PC-9 (cell line): ENCODE measurements at regions not wholly inside any gene's neighbourhood (a gene's known extent, or its start where the extent isn't known, plus 50 kb on each side); places are given as distances from the start of the nearest gene placed in this dataset.

Experiments used
- BruUV-seq: library from RNA; stranded (reverse); fragments of 400-500 nt; replicated peaks from 2 replicates; lab custom pipeline; 2021; lab: Mats Ljungman, UMichigan
- CTCF ChIA-PET: fragments of 300-600 bp; sonication (Branson Sonifier 250); formaldehyde crosslinking; loops from one replicate; lab custom pipeline; 2022; ENCODE audit warnings: antibody characterized with exemption; lab: Charles Lee
- POLR2A ChIA-PET: fragments of 300-600 bp; sonication (Branson Sonifier 250); formaldehyde crosslinking; loops from one replicate; lab custom pipeline; 2022; ENCODE audit warnings: antibody characterized with exemption; ENCODE audit not compliant: unreplicated experiment; lab: Charles Lee
- DNase-seq, 2 experiments: peaks; one replicate each; pipeline versions ENCODE4 v3.0.0 to v3.0.0-alpha.2; 2015 to 2022; ENCODE audit warnings: mixed read lengths in 1 of 2
- H2AFZ ChIP-seq: fragments of 200-600 bp; sonication (generic); 2 replicates; pipeline ENCODE4 v1.8.1; 2017; ENCODE audit warnings: antibody characterized with exemption
- H3F3A ChIP-seq: fragments of 200-600 bp; sonication (generic); 2 replicates; pipeline ENCODE4 v1.8.1; 2017; ENCODE audit warnings: antibody characterized with exemption, mild to moderate bottlenecking, low read depth; ENCODE audit not compliant: insufficient read depth
- H3K27ac ChIP-seq: fragments of 200-600 bp; sonication (generic); 2 replicates; pipeline ENCODE4 v1.6.1; 2016; ENCODE audit warnings: mixed run types
- H3K27me3 ChIP-seq: fragments of 200-600 bp; sonication (generic); 2 replicates; pipeline ENCODE4 v1.6.1; 2016; ENCODE audit warnings: low read depth, mixed run types; ENCODE audit not compliant: insufficient read depth
- H3K36me3 ChIP-seq: fragments of 200-600 bp; sonication (generic); 2 replicates; pipeline ENCODE4 v1.6.1; 2016; ENCODE audit warnings: low read depth, mixed run types
- H3K4me1 ChIP-seq: fragments of 200-600 bp; sonication (generic); replicated peaks from 2 replicates; pipeline ENCODE4 v1.6.1; 2016; ENCODE audit warnings: mixed run types; ENCODE audit not compliant: insufficient read depth
- H3K4me2 ChIP-seq: fragments of 200-600 bp; sonication (generic); 2 replicates; pipeline ENCODE4 v1.6.1; 2017; ENCODE audit warnings: mixed run types
- H3K4me3 ChIP-seq: fragments of 200-600 bp; sonication (generic); 2 replicates; pipeline ENCODE4 v1.6.1; 2016; ENCODE audit warnings: mixed run types
- H3K79me2 ChIP-seq: fragments of 200-600 bp; sonication (generic); 2 replicates; pipeline ENCODE4 v1.6.1; 2017; ENCODE audit warnings: low read depth, mixed run types
- H3K9me2 ChIP-seq: fragments of 200-600 bp; sonication (generic); 2 replicates; pipeline ENCODE4 v1.8.1; 2017; ENCODE audit warnings: mild to moderate bottlenecking; ENCODE audit not compliant: insufficient read depth
- H3K9me3 ChIP-seq: fragments of 200-600 bp; sonication (generic); 2 replicates; pipeline ENCODE4 v1.8.1; 2016; ENCODE audit warnings: low read depth; ENCODE audit not compliant: insufficient read depth
- H4K20me1 ChIP-seq: fragments of 200-600 bp; sonication (generic); 2 replicates; pipeline ENCODE4 v1.8.1; 2017; ENCODE audit not compliant: insufficient read depth
- EZH2 ChIP-seq: fragments of 200-600 bp; sonication (generic); IDR thresholded peaks from 2 replicates; pipeline ENCODE4 v1.8.0; 2017; ENCODE audit warnings: antibody characterized with exemption, low read depth
- intact Hi-C: fragments of 100-400 bp; cut with micrococcal nuclease; formaldehyde crosslinking; loops from one replicate; pipeline ENCODE4 v1.10.0; 2022; ENCODE audit not compliant: unreplicated experiment
- TF ChIP-seq, protein P1 (sequence below): fragments of 200-600 bp; sonication (generic); conservative IDR thresholded peaks from 2 replicates; pipeline ENCODE4 v1.6.1; 2017; ENCODE audit warnings: mixed run types, antibody characterized with exemption, mild to moderate bottlenecking, moderate library complexity

DNA sequence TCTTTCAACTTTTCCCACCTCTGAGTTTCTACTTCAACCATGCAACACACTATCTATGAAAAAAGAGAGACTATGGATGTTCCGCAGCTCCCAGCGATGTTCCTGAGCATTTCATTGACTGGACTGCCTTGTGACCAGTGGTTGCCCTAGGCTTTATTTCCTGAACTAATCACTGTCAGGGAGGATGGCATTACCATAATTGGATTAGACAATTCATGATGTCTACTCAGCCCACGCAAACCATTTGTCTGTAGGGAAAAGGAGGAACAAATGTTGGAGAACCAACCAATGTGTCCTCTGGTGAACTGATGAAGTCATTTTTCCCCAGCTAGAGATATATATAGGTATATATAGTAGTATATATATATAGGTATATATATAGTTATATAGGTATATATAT is 229.3 kb upstream of the MCTP2 start:
- Histone ChIP-seq H3K4me1 (no peaks in the 10 kb centered on the region), H3K27me3 (peaks cover 3% of the 10 kb centered on the region; the same call in 1 of the 2 replicates), H2AFZ (no peak overlapping the region), H3K9me3 (no peaks in the 10 kb centered on the region), H3K4me3 (no peak overlapping the region), H4K20me1 (no peaks in the 10 kb centered on the region), H3K9me2 (no peaks in the 10 kb centered on the region), H3K36me3 (no peaks in the 10 kb centered on the region), H3F3A (no peaks in the 10 kb centered on the region), H3K27ac (no peak overlapping the region), H3K79me2 (no peaks in the 10 kb centered on the region), H3K4me2 (no peak overlapping the region)
- CTCF ChIA-PET, result no interaction called here
- no peak for DNase-seq
- TF ChIP-seq, protein P1, sequence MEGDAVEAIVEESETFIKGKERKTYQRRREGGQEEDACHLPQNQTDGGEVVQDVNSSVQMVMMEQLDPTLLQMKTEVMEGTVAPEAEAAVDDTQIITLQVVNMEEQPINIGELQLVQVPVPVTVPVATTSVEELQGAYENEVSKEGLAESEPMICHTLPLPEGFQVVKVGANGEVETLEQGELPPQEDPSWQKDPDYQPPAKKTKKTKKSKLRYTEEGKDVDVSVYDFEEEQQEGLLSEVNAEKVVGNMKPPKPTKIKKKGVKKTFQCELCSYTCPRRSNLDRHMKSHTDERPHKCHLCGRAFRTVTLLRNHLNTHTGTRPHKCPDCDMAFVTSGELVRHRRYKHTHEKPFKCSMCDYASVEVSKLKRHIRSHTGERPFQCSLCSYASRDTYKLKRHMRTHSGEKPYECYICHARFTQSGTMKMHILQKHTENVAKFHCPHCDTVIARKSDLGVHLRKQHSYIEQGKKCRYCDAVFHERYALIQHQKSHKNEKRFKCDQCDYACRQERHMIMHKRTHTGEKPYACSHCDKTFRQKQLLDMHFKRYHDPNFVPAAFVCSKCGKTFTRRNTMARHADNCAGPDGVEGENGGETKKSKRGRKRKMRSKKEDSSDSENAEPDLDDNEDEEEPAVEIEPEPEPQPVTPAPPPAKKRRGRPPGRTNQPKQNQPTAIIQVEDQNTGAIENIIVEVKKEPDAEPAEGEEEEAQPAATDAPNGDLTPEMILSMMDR, result no peak
- TF ChIP-seq EZH2, result no peak
- intact Hi-C loops, result no loop called here
- POLR2A ChIA-PET, result no interaction called here
- no TSS peak for BruUV-seq

DNA sequence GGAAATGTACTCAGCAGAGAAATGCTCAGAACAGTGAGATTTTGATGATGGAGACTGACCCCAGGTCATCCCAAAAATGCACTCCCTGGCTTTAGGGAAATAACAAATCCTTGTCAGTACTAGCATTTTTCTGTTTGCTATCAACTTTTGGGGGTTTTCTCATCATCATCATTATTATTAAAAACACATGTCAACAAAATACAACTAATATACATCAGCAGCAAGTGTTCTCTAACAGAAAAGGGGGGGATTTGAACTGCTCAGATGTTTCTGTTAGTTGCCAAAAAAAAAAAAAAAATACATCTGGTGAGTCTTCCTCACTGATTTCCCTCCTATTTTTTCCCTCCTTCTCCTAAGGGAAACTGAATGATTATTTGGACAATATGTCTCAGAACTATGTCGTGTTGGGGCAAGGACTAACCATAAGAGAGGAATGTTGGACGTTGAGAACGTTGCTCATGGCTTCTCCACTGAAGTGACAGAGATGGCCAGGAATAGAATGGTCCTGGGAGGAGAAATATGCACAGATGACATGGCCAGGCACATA is 230.0 kb upstream of the MCTP2 start:
- no peak overlapping the region for H3K4me2 ChIP-seq
- no peak overlapping the region for H3K27ac ChIP-seq
- no peak overlapping the region for H3K4me3 ChIP-seq
- H4K20me1 ChIP-seq, result no peaks in the 10 kb centered on the region
- CTCF ChIA-PET, result no interaction called here
- no peak for TF ChIP-seq EZH2
- TF ChIP-seq, protein P1, result no peak
- no peaks in the 10 kb centered on the region for H3K36me3 ChIP-seq
- POLR2A ChIA-PET, result no interaction called here
- H3K4me1 ChIP-seq, result no peaks in the 10 kb centered on the region
- no peak for DNase-seq
- no peak overlapping the region for H2AFZ ChIP-seq
- no peaks in the 10 kb centered on the region for H3K79me2 ChIP-seq
- H3K9me2 ChIP-seq, result no peaks in the 10 kb centered on the region
- H3F3A ChIP-seq, result no peaks in the 10 kb centered on the region
- no TSS peak for BruUV-seq
- no peaks in the 10 kb centered on the region for H3K9me3 ChIP-seq
- intact Hi-C loops, result no loop called here
- H3K27me3 ChIP-seq, result no peaks in the 10 kb centered on the region

DNA sequence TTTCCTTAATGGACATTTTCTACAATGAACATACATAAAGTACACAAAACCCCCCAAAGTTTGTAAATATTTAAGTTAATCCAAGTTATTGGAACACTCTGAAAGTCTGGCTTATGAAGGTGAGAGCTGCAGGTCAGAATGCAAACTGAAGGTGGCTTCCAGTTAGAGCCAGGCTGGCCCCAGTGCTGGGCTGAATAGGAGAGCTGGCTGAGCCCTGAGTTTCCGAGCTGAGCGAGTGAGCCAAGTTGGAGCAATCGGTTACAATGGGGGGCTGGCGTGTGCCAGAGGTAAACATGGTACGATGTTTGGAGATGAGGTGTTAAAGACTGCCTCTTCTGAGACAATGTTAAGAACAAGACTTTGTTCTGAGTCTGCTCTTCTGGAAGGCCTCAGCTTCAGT is 230.8 kb upstream of the MCTP2 start:
- BruUV-seq, result no TSS peak
- H3K79me2 ChIP-seq, result no peaks in the 10 kb centered on the region
- no peaks in the 10 kb centered on the region for H3K27me3 ChIP-seq
- H2AFZ ChIP-seq, result no peak overlapping the region
- H3K4me3 ChIP-seq, result no peak overlapping the region
- no peaks in the 10 kb centered on the region for H3K9me3 ChIP-seq
- no peaks in the 10 kb centered on the region for H3K36me3 ChIP-seq
- H3K27ac ChIP-seq, result no peak overlapping the region
- intact Hi-C loops, result no loop called here
- CTCF ChIA-PET, result no interaction called here
- no peaks in the 10 kb centered on the region for H3K9me2 ChIP-seq
- TF ChIP-seq, protein P1, result no peak
- no peak for TF ChIP-seq EZH2
- no peak overlapping the region for H3K4me2 ChIP-seq
- no peak for DNase-seq
- no peaks in the 10 kb centered on the region for H4K20me1 ChIP-seq
- POLR2A ChIA-PET, result no interaction called here
- no peaks in the 10 kb centered on the region for H3K4me1 ChIP-seq
- H3F3A ChIP-seq, result no peaks in the 10 kb centered on the region
